Panc1 (cell line): ENCODE measurements at regions not wholly inside any gene's neighbourhood (a gene's known extent, or its start where the extent isn't known, plus 50 kb on each side); places are given as distances from the start of the nearest gene placed in this dataset.

Experiments
- ATAC-seq: fragments of 200-7000 bp; cut with Tn5 transposase; 2 replicates; pipeline ENCODE4 v1.9.1; 2020; ENCODE audit warnings: mild to moderate bottlenecking, moderate library complexity
- BruUV-seq: library from RNA; stranded (reverse); fragments of 400-500 nt; replicated peaks from 2 replicates; lab custom pipeline; 2021; lab: Mats Ljungman, UMichigan
- CTCF ChIA-PET: fragments of 300-600 bp; sonication (Branson Sonifier 250); formaldehyde crosslinking; loops from one replicate; lab custom pipeline; 2022; ENCODE audit warnings: antibody characterized with exemption; lab: Charles Lee
- POLR2A ChIA-PET: fragments of 300-600 bp; sonication (Branson Sonifier 250); formaldehyde crosslinking; loops from one replicate; lab custom pipeline; 2022; ENCODE audit warnings: antibody characterized with exemption; lab: Charles Lee
- DNase-seq: peaks from one replicate; pipeline ENCODE4 v3.0.0-alpha.2; 2010; ENCODE audit warnings: low read depth, low spot score
- H3K27ac ChIP-seq: 2 replicates; pipeline ENCODE4 v1.5.1; 2011; ENCODE audit warnings: mild to moderate bottlenecking, low read length, inconsistent platforms
- H3K27me3 ChIP-seq: fragments of 200-500 bp; sonication (Bioruptor generic); 2 replicates; pipeline ENCODE4 v1.6.0; 2014; ENCODE audit warnings: low read length, inconsistent platforms; ENCODE audit not compliant: control insufficient read depth, insufficient read depth
- H3K36me3 ChIP-seq: fragments of 200-500 bp; sonication (Bioruptor generic); 2 replicates; pipeline ENCODE4 v1.5.1; 2014; ENCODE audit warnings: inconsistent platforms, mild to moderate bottlenecking, low read length, moderate library complexity; ENCODE audit not compliant: control insufficient read depth, insufficient read depth
- H3K4me1 ChIP-seq: 2 replicates; pipeline ENCODE4 v1.5.1; 2011; ENCODE audit warnings: inconsistent platforms, mild to moderate bottlenecking, low read length, moderate library complexity; ENCODE audit not compliant: control insufficient read depth, insufficient read depth
- H3K4me3 ChIP-seq, 2 experiments: 2 replicates each; pipeline ENCODE4 v1.5.1; 2011 to 2012; ENCODE audit warnings: low read depth in 2 of 2, low read length in 2 of 2, mild to moderate bottlenecking in 2 of 2, inconsistent platforms in 1 of 2, moderate library complexity in 1 of 2
- H3K9me3 ChIP-seq: fragments of 200-500 bp; sonication (Bioruptor generic); 2 replicates; pipeline ENCODE4 v1.5.1; 2014; ENCODE audit warnings: low read depth, mild to moderate bottlenecking, inconsistent platforms, low read length, moderate library complexity; ENCODE audit not compliant: control insufficient read depth, insufficient read depth
- CTCF ChIP-seq: fragments of 450-650 bp; IDR thresholded peaks from 2 replicates; pipeline ENCODE4 v1.5.1; 2017; ENCODE audit warnings: mild to moderate bottlenecking
- POLR2AphosphoS5 ChIP-seq: IDR thresholded peaks from 2 replicates; pipeline ENCODE4 v1.6.1; 2012; ENCODE audit warnings: mild to moderate bottlenecking, low read depth, low read length, moderate library complexity
- REST ChIP-seq, 2 experiments: IDR thresholded peaks; 2 replicates each; pipeline ENCODE4 v1.6.1; 2011 to 2012; ENCODE audit warnings: low read depth in 2 of 2, control low read depth in 1 of 2, low read length in 1 of 2, mild to moderate bottlenecking in 1 of 2, moderate library complexity in 1 of 2; ENCODE audit not compliant: insufficient read depth in 1 of 2
- SIN3A ChIP-seq: IDR thresholded peaks from 2 replicates; pipeline ENCODE4 v1.6.1; 2012; ENCODE audit warnings: low read depth, mild to moderate bottlenecking, low read length, moderate library complexity, borderline replicate concordance; ENCODE audit not compliant: insufficient read depth
- TCF7L2 ChIP-seq: IDR thresholded peaks from 2 replicates; pipeline ENCODE4 v1.6.1; 2011; ENCODE audit warnings: mild to moderate bottlenecking, low read depth, low read length, inconsistent platforms
- in situ Hi-C: cut with HindIII; loops from 2 replicates; pipeline ENCODE4 v1.10.0; 2016; ENCODE audit warnings: low sequenced_read_pairs, low pct_unique_long_range_greater_than_20kb
- intact Hi-C: fragments of 100-400 bp; cut with micrococcal nuclease; formaldehyde crosslinking; loops from one replicate; pipeline ENCODE4 v1.10.0; 2022; ENCODE audit not compliant: unreplicated experiment

- ATAC-seq = no peak
- ChIA-PET CTCF (no interaction called here), POLR2A (no interaction called here)
- Histone ChIP-seq H3K36me3 (no peaks in the 10 kb centered on the region), H3K27ac (no peak overlapping the region), H3K4me3 (no peak overlapping the region), H3K27me3 (no peaks in the 10 kb centered on the region), H3K4me1 (no peaks in the 10 kb centered on the region), H3K9me3 (no peaks in the 10 kb centered on the region)
- in situ Hi-C loops = no loop called here
- no peak for TF ChIP-seq TCF7L2
- TF ChIP-seq POLR2AphosphoS5 = no peak
- TF ChIP-seq CTCF = no peak
- TF ChIP-seq REST (IDR thresholded peaks at IDR 0.05; ENCODE audit: insufficient read depth in 1 of 2, low read depth in 2 of 2, low read length in 1 of 2) = no peak
- TF ChIP-seq SIN3A = no peak
- no peak for DNase-seq
- intact Hi-C loops = no loop called here
- BruUV-seq = no TSS peak
Measured at GRCh38 chr10:20615395-20615794, 281.7 kb downstream of the NEBL start.

GRCh38 chr10:20614911-20615310, 282.2 kb downstream of the NEBL start:
- ChIA-PET CTCF (no interaction called here), POLR2A (no interaction called here)
- no peak overlapping the region for H3K27ac ChIP-seq
- no peak for TF ChIP-seq REST (IDR thresholded peaks at IDR 0.05; ENCODE audit: insufficient read depth in 1 of 2, low read depth in 2 of 2, low read length in 1 of 2)
- H3K9me3 ChIP-seq = no peaks in the 10 kb centered on the region
- DNase-seq = no peak
- in situ Hi-C loops = no loop called here
- BruUV-seq = no TSS peak
- H3K4me3 ChIP-seq = no peak overlapping the region
- H3K4me1 ChIP-seq = no peaks in the 10 kb centered on the region
- intact Hi-C loops = no loop called here
- ATAC-seq = no peak
- H3K36me3 ChIP-seq = no peaks in the 10 kb centered on the region
- H3K27me3 ChIP-seq = no peaks in the 10 kb centered on the region
